ENCODE measurements at regions not wholly inside any gene's neighbourhood (a gene's known extent, or its start where the extent isn't known, plus 50 kb on each side); places are given as distances from the start of the nearest gene placed in this dataset.

DNA sequence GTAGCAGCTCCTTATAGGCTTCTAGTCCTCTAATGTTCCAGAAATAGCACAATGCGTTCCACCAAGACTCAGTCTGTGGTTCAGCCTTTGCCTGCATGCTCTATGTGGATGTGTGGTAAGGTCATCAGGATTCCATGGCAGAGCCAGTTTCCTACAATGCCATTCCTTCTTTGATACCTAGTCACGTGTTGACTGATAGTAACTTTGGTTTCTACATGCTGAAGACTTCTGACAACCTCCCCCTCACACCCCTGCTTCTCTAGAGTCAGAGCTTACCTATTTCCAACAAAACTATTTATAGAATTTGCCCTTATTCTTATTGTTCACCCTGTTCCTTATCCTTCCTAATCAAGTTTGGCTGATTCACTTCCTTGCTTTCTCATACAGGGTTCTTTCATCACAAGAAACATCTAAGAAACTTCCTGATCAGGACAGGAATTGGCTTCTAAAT, 81.1 kb downstream of the CT47B1 start:
- 35 to 36% methylated on average over 2 of the region's 2 CpGs for WGBS, 2 donors
- Histone ChIP-seq H3K27me3 (no peaks in the 10 kb centered on the region), H3K27ac (no peak overlapping the region), H3K4me1 (peaks cover 0 to 34% (median 12%) of the 10 kb centered on the region in 4 donors), H3K9me3 (no peaks in the 10 kb centered on the region), H3K4me3 (no peak overlapping the region), H3K36me3 (no peaks in the 10 kb centered on the region)
- TF ChIP-seq POLR2A (IDR thresholded peaks at IDR 0.05) = no peak
- TF ChIP-seq EP300 (IDR thresholded peaks at IDR 0.05) = no peak
- no peak for TF ChIP-seq POLR2AphosphoS5 (IDR thresholded peaks at IDR 0.05)
- no peak for TF ChIP-seq CTCF (IDR thresholded peaks at IDR 0.05)
- ATAC-seq (ENCODE audit: low FRiP score in 2 of 2) (no peak), DNase-seq (no peak)

DNA sequence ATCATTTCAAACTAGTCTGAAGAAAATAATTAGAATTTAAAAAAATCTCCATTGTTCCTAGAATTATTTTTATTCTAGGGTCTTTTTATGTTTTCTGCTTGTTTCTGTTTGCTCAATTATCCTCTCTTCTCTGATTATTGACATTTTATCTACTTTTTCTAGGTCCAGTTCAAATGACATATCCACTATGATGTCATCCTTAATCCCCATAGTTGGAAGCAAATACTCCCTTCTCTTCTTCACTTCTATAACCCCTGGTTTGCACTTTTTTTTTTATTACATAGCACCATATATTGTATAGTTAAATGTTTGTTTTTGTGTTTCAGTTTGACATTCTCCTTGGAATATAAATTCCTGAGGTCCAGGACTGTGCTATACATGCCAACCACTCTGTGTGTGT, 82.6 kb downstream of the CT47B1 start:
- Histone ChIP-seq H3K27ac (no peak overlapping the region), H3K4me1 (peaks cover 0 to 30% (median 12%) of the 10 kb centered on the region in 4 donors), H3K9me3 (no peaks in the 10 kb centered on the region), H3K36me3 (no peaks in the 10 kb centered on the region), H3K4me3 (no peak overlapping the region), H3K27me3 (no peaks in the 10 kb centered on the region)
- TF ChIP-seq CTCF (IDR thresholded peaks at IDR 0.05) (no peak), EP300 (IDR thresholded peaks at IDR 0.05) (no peak), POLR2A (IDR thresholded peaks at IDR 0.05) (no peak)
- ATAC-seq (ENCODE audit: low FRiP score in 2 of 2) = no peak
- no peak for DNase-seq

- ATAC-seq (ENCODE audit: low FRiP score in 2 of 2) = peak in 1 of 2 donors; percentile 58
- TF ChIP-seq EP300 (IDR thresholded peaks at IDR 0.05) = no peak
- TF ChIP-seq POLR2AphosphoS5 (IDR thresholded peaks at IDR 0.05) = no peak
- TF ChIP-seq POLR2A (IDR thresholded peaks at IDR 0.05) = no peak
- no peak for TF ChIP-seq CTCF (IDR thresholded peaks at IDR 0.05)
- peak in 1 of 2 donors; percentile 70 for DNase-seq
- Histone ChIP-seq H3K9me3 (no peaks in the 10 kb centered on the region), H3K27ac (no peak overlapping the region), H3K4me1 (peaks cover 0 to 23% (median 7%) of the 10 kb centered on the region in 4 donors), H3K36me3 (no peaks in the 10 kb centered on the region), H3K27me3 (no peaks in the 10 kb centered on the region), H3K4me3 (no peak overlapping the region)
- 19 to 71% methylated on average over 1 to 2 of the region's 2 CpGs for WGBS, 2 donors
These were observed 84.5 kb downstream of the CT47B1 start for GRCh38 chrX:120791013-120791643.

- 38 to 47% methylated on average over 4 of the region's 4 CpGs for WGBS, 2 donors
- Histone ChIP-seq H3K27ac (no peak overlapping the region), H3K27me3 (no peaks in the 10 kb centered on the region), H3K36me3 (no peaks in the 10 kb centered on the region), H3K4me1 (peaks cover 0 to 17% (median 7%) of the 10 kb centered on the region in 4 donors), H3K9me3 (no peaks in the 10 kb centered on the region), H3K4me3 (no peak overlapping the region)
- DNase-seq (no peak), ATAC-seq (ENCODE audit: low FRiP score in 2 of 2) (no peak)
- TF ChIP-seq POLR2A (IDR thresholded peaks at IDR 0.05) = no peak
- no peak for TF ChIP-seq EP300 (IDR thresholded peaks at IDR 0.05)
- TF ChIP-seq CTCF (IDR thresholded peaks at IDR 0.05) = no peak
- TF ChIP-seq POLR2AphosphoS5 (IDR thresholded peaks at IDR 0.05) = no peak
These were observed 85.1 kb downstream of the CT47B1 start for GRCh38 chrX:120790552-120790951.

GRCh38 chrX:120790118-120790517, 85.5 kb downstream of the CT47B1 start:
- DNase-seq (no peak), ATAC-seq (ENCODE audit: low FRiP score in 2 of 2) (peak; percentile 74 to 76)
- TF ChIP-seq POLR2AphosphoS5 (IDR thresholded peaks at IDR 0.05) (no peak), CTCF (IDR thresholded peaks at IDR 0.05) (peak; percentile 51 to 75 (median 68)), EP300 (IDR thresholded peaks at IDR 0.05) (no peak), POLR2A (IDR thresholded peaks at IDR 0.05) (no peak)
- Histone ChIP-seq H3K4me3 (no peak overlapping the region), H3K9me3 (no peaks in the 10 kb centered on the region), H3K4me1 (peaks cover 0 to 13% (median 6%) of the 10 kb centered on the region in 4 donors), H3K27me3 (no peaks in the 10 kb centered on the region), H3K36me3 (no peaks in the 10 kb centered on the region), H3K27ac (no peak overlapping the region)
- WGBS, 2 donors = 0 to 3% methylated on average over 5 of the region's 5 CpGs

All from upper lobe of left lung (tissue), 6 donors.